Lung (tissue), 11 donors: ENCODE measurements at regions not wholly inside any gene's neighbourhood (a gene's known extent, or its start where the extent isn't known, plus 50 kb on each side); places are given as distances from the start of the nearest gene placed in this dataset.
"Not testable (repeated sequence)": the region's sequence is repeated elsewhere in the genome, so short reads cannot be mapped to it uniquely, and the experiment has no call there.

Experiments used
- ATAC-seq: fragments of 200-7000 bp; cut with Tn5 transposase; one replicate; pipeline ENCODE4 v1.9.1; 2020; ENCODE audit warnings: moderate number of reproducible peaks; ENCODE audit not compliant: insufficient read depth, low FRiP score
- DNase-seq, 3 donors: peaks; one replicate each; pipeline ENCODE4 v3.0.0-alpha.2; 2013 to 2017
- H3K27ac ChIP-seq, 2 donors: one replicate each; pipeline ENCODE4 v1.5.1; 2013; ENCODE audit warnings: mild to moderate bottlenecking in 2 of 2, moderate library complexity in 2 of 2, control low read depth in 1 of 2, inconsistent platforms in 1 of 2, low read depth in 1 of 2, low read length in 1 of 2
- H3K27me3 ChIP-seq, 3 donors: one replicate each; pipeline ENCODE4 v1.5.1; 2013; ENCODE audit warnings: low read length in 2 of 3; ENCODE audit not compliant: control insufficient read depth in 3 of 3, insufficient read depth in 3 of 3
- H3K36me3 ChIP-seq, 4 donors: one replicate each; pipeline ENCODE4 v1.5.1; 2013; ENCODE audit warnings: low read length in 4 of 4, mild to moderate bottlenecking in 1 of 4, moderate library complexity in 1 of 4; ENCODE audit not compliant: control insufficient read depth in 4 of 4, insufficient read depth in 4 of 4
- H3K4me1 ChIP-seq, 5 donors: one replicate each; pipeline ENCODE4 v1.5.1; 2013; ENCODE audit warnings: low read length in 5 of 5, mild to moderate bottlenecking in 2 of 5, moderate library complexity in 1 of 5; ENCODE audit not compliant: control insufficient read depth in 5 of 5, insufficient read depth in 5 of 5
- H3K4me3 ChIP-seq: one replicate; pipeline ENCODE4 v1.5.1; 2013; ENCODE audit warnings: mild to moderate bottlenecking, control low read depth, moderate library complexity
- H3K9ac ChIP-seq, 2 donors: one replicate each; pipeline ENCODE4 v1.5.1; 2013; ENCODE audit warnings: low read length in 2 of 2, control low read depth in 1 of 2; ENCODE audit not compliant: insufficient read depth in 1 of 2
- H3K9me3 ChIP-seq, 4 donors: one replicate each; pipeline ENCODE4 v1.5.1; 2013; ENCODE audit warnings: low read length in 3 of 4, mild to moderate bottlenecking in 1 of 4, moderate library complexity in 1 of 4; ENCODE audit not compliant: control insufficient read depth in 4 of 4, insufficient read depth in 3 of 4
- CTCF ChIP-seq: IDR thresholded peaks from 2 replicates; pipeline ENCODE4 v1.5.1; 2012; ENCODE audit warnings: mild to moderate bottlenecking; ENCODE audit errors: control extremely low read depth, extremely low read depth
- WGBS, 2 donors: extraction: QIAGEN DNeasy Blood & Tissue Kit; methylation state at CpG; one replicate each; pipeline ENCODE4 v1.1.7; 2013; 5-methylcytosine and 5-hydroxymethylcytosine counted together
- donor health status: control.
- donor health status: control.
- donor health status: Bipolar disorder and iron deficiency.
- donor health status: healthy.
- donor health status: DM: yes; HTN: yes; CAD: no.

- Histone ChIP-seq H3K27ac (no peak overlapping the region), H3K9me3 (no peaks in the 10 kb centered on the region), H3K36me3 (no peaks in the 10 kb centered on the region), H3K4me1 (no peaks in the 10 kb centered on the region), H3K9ac (no peak overlapping the region), H3K4me3 (no peak overlapping the region), H3K27me3 (peaks cover 0 to 4% (median 0%) of the 10 kb centered on the region in 3 donors)
- no peak for DNase-seq
- 37 to 66% methylated on average over 2 of the region's 2 CpGs for WGBS, 2 donors
- ATAC-seq, result no peak
- no peak for TF ChIP-seq CTCF
Observed at GRCh38 chr9:90702441-90702955, 59.9 kb upstream of the DIRAS2 start.

- Histone ChIP-seq H3K4me1 (no peaks in the 10 kb centered on the region), H3K36me3 (no peaks in the 10 kb centered on the region), H3K4me3 (no peak overlapping the region), H3K27ac (no peak overlapping the region), H3K27me3 (peaks cover 0 to 4% (median 0%) of the 10 kb centered on the region in 3 donors), H3K9me3 (no peaks in the 10 kb centered on the region), H3K9ac (no peak overlapping the region)
- DNase-seq (no peak), ATAC-seq (no peak)
- TF ChIP-seq CTCF, result no peak
- WGBS, 2 donors, result 81 to 82% methylated on average over 6 of the region's 6 CpGs
Observed at GRCh38 chr9:90698871-90699440, 56.3 kb upstream of the DIRAS2 start.

GRCh38 chr9:90697808-90698207, 55.2 kb upstream of the DIRAS2 start:
- WGBS, 2 donors, result 54 to 64% methylated on average over 5 of the region's 5 CpGs
- H3K9me3 ChIP-seq, result no peaks in the 10 kb centered on the region
- H3K36me3 ChIP-seq, result no peaks in the 10 kb centered on the region
- peaks cover 0 to 4% (median 0%) of the 10 kb centered on the region in 3 donors for H3K27me3 ChIP-seq
- no peak overlapping the region for H3K27ac ChIP-seq
- no peak overlapping the region for H3K9ac ChIP-seq
- no peaks in the 10 kb centered on the region for H3K4me1 ChIP-seq
- DNase-seq (no peak), ATAC-seq (no peak)
- H3K4me3 ChIP-seq, result no peak overlapping the region
- TF ChIP-seq CTCF, result no peak

GRCh38 chr9:90694187-90694586, 51.6 kb upstream of the DIRAS2 start:
- H3K27ac ChIP-seq, H3K27me3 ChIP-seq, ATAC-seq, H3K4me1 ChIP-seq, H3K4me3 ChIP-seq, H3K36me3 ChIP-seq, DNase-seq, H3K9me3 ChIP-seq, H3K9ac ChIP-seq: not testable (repeated sequence)
- WGBS, 2 donors, result 0% methylated on average over 1 of the region's 1 CpG
